NCI-H82 (cell line): ENCODE measurements at regions not wholly inside any gene's neighbourhood (a gene's known extent, or its start where the extent isn't known, plus 50 kb on each side); places are given as distances from the start of the nearest gene placed in this dataset.
"Not testable (repeated sequence)": the region's sequence is repeated elsewhere in the genome, so short reads cannot be mapped to it uniquely, and the experiment has no call there.

Experiments used
- DNase-seq: peaks from one replicate; lab custom pipeline; 2025; lab: John Stamatoyannopoulos, UW

GRCh38 chrX:28408017-28408723 lies 179.1 kb upstream of the IL1RAPL1 start:
- DNase-seq, result no peak

GRCh38 chrX:28398342-28398741 lies 188.9 kb upstream of the IL1RAPL1 start:
- DNase-seq, result no peak

- no peak for DNase-seq
Measured at GRCh38 chrX:28391528-28391927, 195.7 kb upstream of the IL1RAPL1 start.

GRCh38 chrX:28379103-28379502 lies 208.1 kb upstream of the IL1RAPL1 start:
- no peak for DNase-seq

- DNase-seq, result not testable (repeated sequence)
Measured at GRCh38 chrX:28367649-28368048, 219.6 kb upstream of the IL1RAPL1 start.

GRCh38 chrX:28351801-28352200 lies 235.4 kb upstream of the IL1RAPL1 start:
- no peak for DNase-seq

GRCh38 chrX:28349888-28350287 lies 237.4 kb upstream of the IL1RAPL1 start:
- DNase-seq, result no peak

- DNase-seq, result no peak
Measured at GRCh38 chrX:28347476-28347875, 239.8 kb upstream of the IL1RAPL1 start.

- no peak for DNase-seq
Measured at GRCh38 chrX:28329156-28329555, 258.1 kb upstream of the IL1RAPL1 start.

GRCh38 chrX:28324321-28324721 lies 262.9 kb upstream of the IL1RAPL1 start:
- DNase-seq, result no peak

- no peak for DNase-seq
Measured at GRCh38 chrX:28321286-28321685, 266.0 kb upstream of the IL1RAPL1 start.

GRCh38 chrX:28312965-28313364 lies 274.3 kb upstream of the IL1RAPL1 start:
- DNase-seq, result no peak

GRCh38 chrX:28312259-28312658 lies 275.0 kb upstream of the IL1RAPL1 start:
- no peak for DNase-seq

- peak; percentile 38 for DNase-seq
Measured at GRCh38 chrX:28311466-28311865, 275.8 kb upstream of the IL1RAPL1 start.

- DNase-seq, result no peak
Measured at GRCh38 chrX:28303486-28303885, 283.8 kb upstream of the IL1RAPL1 start.

GRCh38 chrX:28278726-28279125 lies 297.5 kb upstream of the DCAF8L1 start:
- DNase-seq, result no peak

GRCh38 chrX:28278251-28278650 lies 297.0 kb upstream of the DCAF8L1 start:
- DNase-seq, result no peak

- no peak for DNase-seq
Measured at GRCh38 chrX:28273736-28274135, 292.5 kb upstream of the DCAF8L1 start.

- DNase-seq, result no peak
Measured at GRCh38 chrX:28246675-28247074, 265.4 kb upstream of the DCAF8L1 start.

- DNase-seq, result no peak
Measured at GRCh38 chrX:28229217-28229616, 248.0 kb upstream of the DCAF8L1 start.

GRCh38 chrX:28225513-28225912 lies 244.3 kb upstream of the DCAF8L1 start:
- peak; percentile 69 for DNase-seq

- peak; percentile 86 for DNase-seq
Measured at GRCh38 chrX:28223991-28224390, 242.7 kb upstream of the DCAF8L1 start.

GRCh38 chrX:28223469-28223868 lies 242.2 kb upstream of the DCAF8L1 start:
- DNase-seq, result no peak

GRCh38 chrX:28205905-28206304 lies 224.7 kb upstream of the DCAF8L1 start:
- DNase-seq, result no peak
